ENCODE measurements at regions not wholly inside any gene's neighbourhood (a gene's known extent, or its start where the extent isn't known, plus 50 kb on each side); places are given as distances from the start of the nearest gene placed in this dataset.

- no peak overlapping the region for H4K91ac ChIP-seq (ENCODE audit: insufficient read length, low read depth, low read length)
- no peak overlapping the region for H3K4ac ChIP-seq (ENCODE audit: low read depth, low read length)
- H3K79me1 ChIP-seq (ENCODE audit: insufficient read depth, low read depth, low read length, poor library complexity, severe bottlenecking): no peaks in the 10 kb centered on the region
- no peak overlapping the region for H3K18ac ChIP-seq (ENCODE audit: insufficient read length, low read depth, low read length)
- no peak overlapping the region for H4K8ac ChIP-seq (replicated peaks; ENCODE audit: insufficient read length, low read depth, low read length)
- H3T11ph ChIP-seq (ENCODE audit: low read length): no peak overlapping the region
- no peak overlapping the region for H2BK120ac ChIP-seq (ENCODE audit: low read depth, low read length, poor library complexity, severe bottlenecking)
- H3K23ac ChIP-seq (ENCODE audit: insufficient read length, low read depth, low read length): no peak overlapping the region
- no peak overlapping the region for H3K9ac ChIP-seq (ENCODE audit: extremely low read depth, insufficient read length, low read length)
- H2BK12ac ChIP-seq (ENCODE audit: insufficient read length, low read depth, low read length): no peak overlapping the region
- no peak overlapping the region for H2BK5ac ChIP-seq (ENCODE audit: insufficient read length, low read length)
- no peak overlapping the region for H3K14ac ChIP-seq (ENCODE audit: insufficient read depth, low read length)
- H3K4me3 Mint-ChIP-seq: no peak overlapping the region
- TF ChIP-seq CTCF (conservative IDR thresholded peaks at IDR 0.05): no peak
- H3K4me1 ChIP-seq (ENCODE audit: insufficient read depth, low read length): no peaks in the 10 kb centered on the region
- no peak for DNase-seq
- H3K27ac ChIP-seq (ENCODE audit: insufficient read length, low read depth, low read length): no peak overlapping the region
- H3K9me3 ChIP-seq (ENCODE audit: control insufficient read depth, low read depth, low read length): no peaks in the 10 kb centered on the region
- H4K5ac ChIP-seq (ENCODE audit: insufficient read length, low read depth, low read length): no peak overlapping the region
- H3K36me3 Mint-ChIP-seq (ENCODE audit: insufficient read depth in 1 of 3, low read depth in 3 of 3): no peaks in the 10 kb centered on the region
- H2AK5ac ChIP-seq (ENCODE audit: insufficient read length, low read length): no peak overlapping the region
- WGBS (ENCODE audit: extremely low coverage, insufficient read length, low lambda C conversion rate): no CpG with 5 or more reads among the region's 4 CpGs
- no peaks in the 10 kb centered on the region for H3K4me1 Mint-ChIP-seq
- no peaks in the 10 kb centered on the region for H3K79me2 ChIP-seq (ENCODE audit: insufficient read depth, low read length)
- H3K27ac Mint-ChIP-seq: no peak overlapping the region
- no peak overlapping the region for H2BK20ac ChIP-seq (ENCODE audit: low read depth, low read length, poor library complexity, severe bottlenecking)
- H3K27me3 ChIP-seq (ENCODE audit: insufficient read depth, low read length): no peaks in the 10 kb centered on the region
- H4K20me1 ChIP-seq (ENCODE audit: control insufficient read depth, insufficient read depth, insufficient read length): no peaks in the 10 kb centered on the region
- no peak overlapping the region for H2AFZ ChIP-seq (ENCODE audit: low read length)
- H3K9me3 Mint-ChIP-seq: no peaks in the 10 kb centered on the region; a peak in 1 of 5 replicates
- peaks cover 5% of the 10 kb centered on the region for H3K27me3 Mint-ChIP-seq (ENCODE audit: low read depth)
- no peak overlapping the region for H3K56ac ChIP-seq (ENCODE audit: insufficient read length, low read depth, low read length)
- H3K23me2 ChIP-seq (ENCODE audit: insufficient read length, low read depth, low read length, poor library complexity, severe bottlenecking): no peaks in the 10 kb centered on the region
- H3K4me2 ChIP-seq (ENCODE audit: insufficient read depth, insufficient read length, low read length): no peak overlapping the region
- H2BK15ac ChIP-seq (ENCODE audit: low read depth, low read length): no peak overlapping the region
Measured at GRCh38 chr1:56132520-56132919, 446.8 kb downstream of the PLPP3 start.

Measured in H9 (cell line).